KMS-11 (cell line): ENCODE measurements at regions not wholly inside any gene's neighbourhood (a gene's known extent, or its start where the extent isn't known, plus 50 kb on each side); places are given as distances from the start of the nearest gene placed in this dataset.
"Not testable (repeated sequence)": the region's sequence is repeated elsewhere in the genome, so short reads cannot be mapped to it uniquely, and the experiment has no call there.

Source experiments
- H2AFZ ChIP-seq: fragments of 200-600 bp; sonication (generic); 2 replicates; pipeline ENCODE4 v1.6.1; 2016; ENCODE audit warnings: antibody characterized with exemption, mixed run types, low read depth
- H3K27ac ChIP-seq: fragments of 200-600 bp; sonication (generic); 2 replicates; pipeline ENCODE4 v1.6.1; 2016; ENCODE audit warnings: mild to moderate bottlenecking, mixed run types
- H3K27me3 ChIP-seq: fragments of 200-600 bp; sonication (generic); 2 replicates; pipeline ENCODE4 v1.6.1; 2017; ENCODE audit warnings: mild to moderate bottlenecking, low read depth, mixed run types, moderate library complexity; ENCODE audit not compliant: insufficient read depth
- H3K36me3 ChIP-seq: fragments of 200-600 bp; sonication (generic); 2 replicates; pipeline ENCODE4 v1.6.1; 2017; ENCODE audit warnings: mild to moderate bottlenecking, mixed run types; ENCODE audit not compliant: insufficient read depth
- H3K4me1 ChIP-seq: fragments of 200-600 bp; sonication (generic); 2 replicates; pipeline ENCODE4 v1.6.1; 2016; ENCODE audit warnings: mild to moderate bottlenecking, low read depth, mixed run types; ENCODE audit not compliant: poor library complexity, severe bottlenecking
- H3K4me2 ChIP-seq: fragments of 200-600 bp; sonication (generic); 2 replicates; pipeline ENCODE4 v1.7.0; 2016; ENCODE audit warnings: mild to moderate bottlenecking, mixed run types
- H3K4me3 ChIP-seq: fragments of 200-600 bp; sonication (generic); IDR thresholded peaks from 2 replicates; pipeline ENCODE4 v1.6.1; 2017; ENCODE audit warnings: low read depth, low read length, mixed read lengths; ENCODE audit not compliant: insufficient read depth
- H3K79me2 ChIP-seq: fragments of 200-600 bp; sonication (generic); 2 replicates; pipeline ENCODE4 v1.6.1; 2016; ENCODE audit warnings: low read depth, mixed run types; ENCODE audit not compliant: insufficient read depth
- H3K9ac ChIP-seq: fragments of 200-600 bp; sonication (generic); 2 replicates; pipeline ENCODE4 v1.6.1; 2016; ENCODE audit warnings: mild to moderate bottlenecking, mixed run types
- H4K20me1 ChIP-seq: fragments of 200-600 bp; sonication (generic); 2 replicates; pipeline ENCODE4 v1.6.1; 2016; ENCODE audit warnings: mild to moderate bottlenecking, mixed run types; ENCODE audit not compliant: insufficient read depth
- CTCF ChIP-seq: fragments of 200-600 bp; sonication (generic); conservative IDR thresholded peaks from 2 replicates; pipeline ENCODE4 v1.6.1; 2017; ENCODE audit warnings: low read depth, mild to moderate bottlenecking, antibody characterized with exemption, low read length, moderate library complexity, mixed read lengths

GRCh38 chr9:73046769-73047168, 93.9 kb upstream of the ALDH1A1 start:
- Histone ChIP-seq H4K20me1 (no peaks in the 10 kb centered on the region), H3K27me3 (no peaks in the 10 kb centered on the region), H3K27ac (no peak overlapping the region), H2AFZ (no peak overlapping the region), H3K4me3 (no peak overlapping the region), H3K36me3 (no peaks in the 10 kb centered on the region), H3K9ac (no peak overlapping the region), H3K79me2 (no peaks in the 10 kb centered on the region), H3K4me2 (no peak overlapping the region), H3K4me1 (no peaks in the 10 kb centered on the region)
- TF ChIP-seq CTCF: no peak

DNA sequence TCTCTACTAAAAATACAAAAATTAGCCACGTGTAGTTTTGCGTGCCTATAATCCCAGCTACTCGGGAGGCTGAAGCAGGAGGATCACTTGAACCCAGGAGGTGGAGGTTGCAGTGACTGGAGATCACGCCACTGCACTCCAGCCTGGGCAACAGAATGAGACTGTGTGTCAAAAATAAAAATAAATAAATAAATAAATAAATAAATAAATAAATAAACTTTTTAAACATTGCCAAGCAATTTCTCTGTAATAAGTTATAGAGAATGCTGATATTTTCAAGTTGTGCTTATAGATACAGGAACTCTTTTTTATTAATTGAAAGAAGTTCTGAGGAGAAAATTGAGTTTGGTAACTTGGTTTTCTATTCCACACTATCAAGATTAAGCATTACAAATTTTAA, 91.9 kb upstream of the ALDH1A1 start:
- H3K79me2 ChIP-seq, H3K36me3 ChIP-seq, H3K4me1 ChIP-seq, H2AFZ ChIP-seq, H3K4me3 ChIP-seq, H3K4me2 ChIP-seq, H3K27me3 ChIP-seq, H3K27ac ChIP-seq, H3K9ac ChIP-seq, H4K20me1 ChIP-seq: not testable (repeated sequence)

DNA sequence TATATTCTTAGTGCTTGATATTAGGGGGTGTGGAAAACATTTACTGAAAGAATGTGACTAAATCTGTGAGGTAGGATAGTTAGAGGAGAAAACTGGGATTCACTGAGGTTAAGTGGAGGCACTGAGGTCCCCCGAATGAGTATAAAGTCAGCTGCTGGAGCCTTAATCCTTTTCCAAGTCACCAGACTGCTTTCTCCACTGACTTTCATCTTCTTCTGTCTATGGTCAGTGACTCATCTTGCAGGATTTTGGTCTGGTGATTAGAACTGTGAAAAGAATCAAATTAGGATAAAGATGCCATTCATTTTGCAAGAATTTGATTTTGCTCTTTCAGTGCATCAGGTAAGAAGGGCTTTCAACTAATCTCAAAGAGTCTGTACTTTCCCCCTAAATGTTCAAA, 89.3 kb upstream of the ALDH1A1 start:
- no peaks in the 10 kb centered on the region for H3K36me3 ChIP-seq
- H3K79me2 ChIP-seq: no peaks in the 10 kb centered on the region
- H3K27ac ChIP-seq: no peak overlapping the region
- H3K4me1 ChIP-seq: no peaks in the 10 kb centered on the region
- no peaks in the 10 kb centered on the region for H3K27me3 ChIP-seq
- H4K20me1 ChIP-seq: no peaks in the 10 kb centered on the region
- no peak overlapping the region for H2AFZ ChIP-seq
- no peak overlapping the region for H3K9ac ChIP-seq
- no peak for TF ChIP-seq CTCF
- H3K4me2 ChIP-seq: no peak overlapping the region
- H3K4me3 ChIP-seq: no peak overlapping the region

DNA sequence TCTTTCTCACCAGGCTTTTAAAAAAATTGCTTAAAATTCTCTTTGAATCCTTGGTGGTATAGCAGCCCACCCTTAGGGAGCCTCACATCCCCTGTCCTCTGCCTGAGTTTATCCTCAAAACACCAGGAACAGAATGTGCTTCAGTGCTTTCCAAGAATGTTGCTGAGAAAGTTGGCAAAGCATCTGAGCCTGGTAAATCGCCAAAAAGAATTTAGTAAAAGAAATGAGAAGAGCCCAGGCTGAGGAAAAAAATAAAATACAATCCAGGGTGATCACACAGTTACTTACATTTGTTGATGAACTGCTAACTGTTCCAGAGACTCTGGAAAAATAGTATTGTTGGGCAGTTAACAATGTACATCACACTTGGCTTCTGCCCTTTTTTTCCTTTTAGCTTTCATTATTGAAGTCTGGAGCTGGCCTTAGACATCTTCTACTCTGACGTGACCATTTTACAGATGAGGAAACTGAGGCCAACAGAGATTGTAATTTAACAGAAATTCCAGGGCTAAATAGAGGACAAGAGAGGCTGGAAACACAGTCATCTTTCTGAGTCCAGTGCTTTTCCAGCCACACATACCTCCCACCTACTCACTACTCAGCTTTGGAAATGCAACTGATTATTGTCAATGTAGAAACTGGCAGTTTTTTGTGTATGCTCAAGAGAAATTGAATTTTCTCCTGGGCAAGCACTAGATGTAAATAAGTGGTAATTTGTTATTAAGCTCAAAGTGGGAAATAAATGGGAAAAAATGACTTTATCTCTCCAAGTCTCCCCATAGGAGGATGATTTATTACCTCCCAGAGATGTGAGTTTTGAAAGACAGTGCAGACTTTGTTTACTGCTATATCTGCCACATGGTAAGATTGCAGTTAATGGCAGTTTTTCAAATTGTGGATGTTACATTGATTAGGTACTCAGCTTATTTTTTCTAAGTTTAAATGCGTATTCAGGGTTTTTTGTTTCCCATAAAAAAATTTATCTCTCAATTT, 86.7 kb upstream of the ALDH1A1 start:
- Histone ChIP-seq H3K4me3 (no peak overlapping the region), H3K27ac (no peak overlapping the region), H3K79me2 (no peaks in the 10 kb centered on the region), H3K27me3 (no peaks in the 10 kb centered on the region), H3K4me2 (no peak overlapping the region), H3K4me1 (no peaks in the 10 kb centered on the region), H3K9ac (no peak overlapping the region), H3K36me3 (no peaks in the 10 kb centered on the region), H2AFZ (no peak overlapping the region), H4K20me1 (no peaks in the 10 kb centered on the region)
- TF ChIP-seq CTCF: no peak

- H3K36me3 ChIP-seq: no peaks in the 10 kb centered on the region
- H3K27me3 ChIP-seq: no peaks in the 10 kb centered on the region
- no peak for TF ChIP-seq CTCF
- no peak overlapping the region for H3K4me3 ChIP-seq
- no peaks in the 10 kb centered on the region for H3K79me2 ChIP-seq
- H2AFZ ChIP-seq: no peak overlapping the region
- H3K27ac ChIP-seq: no peak overlapping the region
- no peaks in the 10 kb centered on the region for H3K4me1 ChIP-seq
- no peaks in the 10 kb centered on the region for H4K20me1 ChIP-seq
- no peak overlapping the region for H3K9ac ChIP-seq
- H3K4me2 ChIP-seq: no peak overlapping the region
Measured at GRCh38 chr9:73038613-73039012, 85.8 kb upstream of the ALDH1A1 start.
